ENCODE measurements at regions not wholly inside any gene's neighbourhood (a gene's known extent, or its start where the extent isn't known, plus 50 kb on each side); places are given as distances from the start of the nearest gene placed in this dataset.

DNA sequence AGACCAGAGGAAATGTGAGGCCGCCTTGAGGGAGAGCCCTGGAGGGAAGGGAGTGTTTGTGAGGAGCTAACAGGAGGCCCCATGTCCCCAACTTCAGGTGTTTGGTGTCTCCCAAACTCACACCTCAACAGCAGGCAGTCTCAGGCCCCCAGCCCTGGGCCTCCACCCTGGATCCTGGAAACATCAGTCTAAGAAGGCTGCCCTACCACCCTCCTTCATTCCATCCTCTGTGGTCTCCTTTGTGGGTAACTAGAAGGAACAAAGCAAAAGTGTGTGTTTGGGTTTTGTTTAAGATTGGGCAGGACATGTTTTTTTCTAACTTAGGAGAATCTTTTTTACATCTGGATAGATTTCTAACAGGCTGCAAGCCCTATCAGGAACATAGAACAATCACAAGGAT, 404.3 kb downstream of the BCL11A start:
- no peak for DNase-seq

GRCh38 chr2:60148716-60149115, 404.7 kb downstream of the BCL11A start:
- no peak for DNase-seq

GRCh38 chr2:60140185-60140584, 413.3 kb downstream of the BCL11A start:
- no peak for DNase-seq

DNA sequence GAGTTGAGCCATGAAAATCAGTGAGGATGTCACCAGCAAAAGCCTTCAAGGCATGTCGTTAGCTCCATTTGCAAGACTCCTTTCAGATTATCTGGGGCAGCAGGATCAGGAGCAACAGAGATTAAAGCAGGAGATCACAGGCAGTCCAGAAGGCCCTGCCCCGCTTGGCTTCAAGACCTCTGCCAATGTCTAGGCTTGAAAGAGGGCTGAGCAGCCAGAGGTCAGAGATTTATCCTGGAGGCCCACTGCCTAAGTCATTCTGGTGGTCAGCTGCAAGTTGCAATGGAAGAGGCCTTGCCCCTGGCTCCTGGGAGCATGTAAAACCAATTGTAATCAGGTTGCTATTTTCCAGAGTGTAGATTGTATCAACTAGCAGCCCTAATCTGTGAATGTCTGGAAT, 416.5 kb downstream of the BCL11A start:
- DNase-seq = no peak

GRCh38 chr2:60127191-60127590, 426.3 kb downstream of the BCL11A start:
- DNase-seq = no peak

GRCh38 chr2:60125611-60126426, 427.6 kb downstream of the BCL11A start:
- no peak for DNase-seq

DNA sequence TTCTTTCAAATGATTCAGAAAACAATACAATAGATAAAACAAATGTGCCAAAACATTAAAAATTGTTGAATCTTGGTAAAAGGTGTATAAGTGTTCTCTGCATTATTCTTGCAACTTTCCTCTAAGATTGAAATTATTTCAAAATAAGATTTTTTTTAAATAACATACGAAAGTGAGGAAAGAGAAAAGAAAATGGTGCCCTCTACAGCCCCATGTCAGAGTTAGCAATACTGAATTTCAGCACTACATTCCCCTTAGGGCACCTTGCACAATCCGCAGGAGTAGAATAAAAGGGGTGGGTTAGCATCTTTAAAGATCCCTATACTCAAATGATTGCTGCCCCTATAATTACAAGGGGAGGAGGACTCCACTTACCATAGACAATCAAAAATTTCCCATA, 433.7 kb downstream of the BCL11A start:
- no peak for DNase-seq

DNA sequence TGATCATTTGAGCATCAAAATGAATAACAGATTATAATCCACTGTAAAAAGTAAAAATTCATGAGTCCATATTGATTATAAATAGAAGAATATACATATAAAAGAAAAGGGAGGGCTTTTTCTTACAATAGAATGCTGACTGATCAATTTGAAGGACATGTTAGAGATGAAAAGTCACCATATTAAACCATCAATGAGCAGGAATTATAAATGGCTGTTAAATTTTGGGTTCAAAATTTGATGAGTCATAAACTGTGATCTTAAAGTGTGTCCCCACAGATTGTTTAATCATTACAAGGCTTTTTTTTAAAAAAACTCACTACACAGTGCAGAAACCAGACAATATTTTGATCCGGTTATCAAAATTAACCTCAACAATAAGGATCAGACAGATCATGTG, 434.5 kb downstream of the BCL11A start:
- no peak for DNase-seq

DNA sequence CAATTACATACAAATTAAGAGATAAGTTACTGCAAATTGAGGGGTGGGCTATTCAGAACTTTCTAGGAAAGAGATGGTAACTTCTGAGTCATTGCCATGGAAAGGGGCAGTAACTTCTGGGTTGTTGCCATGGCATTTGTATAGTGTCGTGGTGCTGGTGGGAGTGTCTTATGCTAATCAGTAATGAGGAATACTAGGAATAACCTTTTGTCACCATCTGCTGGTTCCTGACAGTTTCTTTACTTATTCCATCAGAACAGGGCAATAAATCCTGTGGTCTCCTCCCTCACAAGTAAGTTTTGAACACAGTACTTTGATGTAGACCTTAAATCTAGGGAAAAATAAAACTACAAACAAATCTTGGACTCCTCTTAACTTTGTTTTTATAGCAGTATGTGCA, 435.4 kb downstream of the BCL11A start:
- no peak for DNase-seq

DNA sequence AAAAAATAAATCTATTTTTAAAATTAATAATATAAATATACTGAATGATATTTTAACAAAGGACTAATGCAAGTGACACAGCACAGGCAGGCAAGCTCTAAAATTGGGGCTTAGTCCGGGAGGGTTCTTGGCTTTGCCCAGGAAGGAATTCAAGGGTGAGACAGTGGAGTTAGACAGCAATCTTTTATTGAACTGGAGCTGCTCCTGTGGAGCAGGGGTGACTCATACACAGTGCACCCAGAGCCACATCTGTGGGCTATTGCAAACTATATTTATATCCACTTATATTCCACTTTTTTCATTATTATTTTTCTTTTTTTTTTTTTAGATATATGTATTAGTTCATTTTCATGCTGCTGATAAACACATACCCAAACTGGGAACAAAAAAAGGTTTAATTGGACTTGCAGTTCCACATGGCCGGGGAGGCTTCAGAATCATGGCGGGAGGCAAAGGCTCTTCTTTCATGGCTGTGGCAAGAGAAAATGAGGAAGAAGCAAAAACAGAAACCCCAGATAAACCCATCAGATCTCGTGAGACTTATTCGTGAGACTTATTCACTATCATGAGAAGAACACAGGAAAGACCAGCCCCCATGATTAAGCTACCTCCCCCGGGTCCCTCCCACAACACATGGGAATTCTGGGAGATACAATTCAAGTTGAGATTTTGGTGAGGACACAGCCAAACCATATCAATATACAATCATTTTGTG, 437.1 kb downstream of the BCL11A start:
- no peak for DNase-seq

DNA sequence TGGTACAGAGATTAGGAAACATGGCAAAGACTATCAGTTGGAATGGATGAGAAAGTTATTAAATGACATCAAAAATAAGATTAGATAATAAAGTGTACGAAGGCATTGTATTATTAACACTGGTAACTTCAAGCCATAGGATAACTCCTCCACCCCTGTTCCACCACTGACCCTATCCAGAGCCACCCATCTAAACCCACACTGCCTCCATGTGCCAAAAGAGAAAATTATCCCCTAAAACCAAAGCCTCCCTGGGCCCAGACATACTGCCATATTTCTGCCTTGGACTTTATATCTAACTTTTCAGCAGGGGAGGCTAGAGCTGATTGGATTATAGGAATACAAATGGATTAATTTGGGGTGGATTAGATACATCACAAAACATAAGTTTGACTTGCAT, 443.7 kb downstream of the BCL11A start:
- no peak for DNase-seq

DNA sequence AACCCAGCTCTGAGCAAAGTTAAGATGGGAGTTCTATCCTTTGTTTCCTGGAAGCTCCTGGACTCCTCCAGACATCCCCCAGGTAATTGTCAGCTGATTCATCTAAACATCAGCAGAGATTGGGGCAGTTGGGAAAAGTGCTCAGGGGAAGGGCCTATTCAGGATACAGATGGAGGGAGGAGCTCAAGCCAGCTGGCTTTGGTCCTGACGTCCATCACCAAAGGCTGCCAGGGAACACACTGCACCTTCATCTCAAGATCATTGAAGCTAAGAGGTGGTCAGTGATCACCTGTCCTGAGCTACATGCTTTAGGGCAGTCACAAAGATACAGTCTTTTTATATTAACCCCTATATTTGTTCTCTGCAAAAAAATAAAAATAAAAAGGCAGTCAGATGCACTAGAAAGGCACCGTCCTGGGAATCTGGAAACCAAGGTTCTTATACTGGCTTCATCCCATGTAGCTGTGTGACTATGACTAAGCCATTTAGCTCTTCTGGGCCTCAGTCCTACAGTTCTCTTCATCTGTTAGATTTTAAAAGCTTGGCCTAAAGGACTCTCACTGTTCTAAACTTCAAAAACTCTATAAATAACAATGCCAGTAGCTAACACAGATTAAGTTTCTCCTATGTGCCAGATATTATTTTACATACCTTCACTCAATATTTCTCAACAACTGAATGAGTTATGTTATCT, 446.5 kb downstream of the BCL11A start:
- DNase-seq = no peak

- DNase-seq = no peak
These were observed 447.5 kb downstream of the BCL11A start for GRCh38 chr2:60105906-60106305.

DNA sequence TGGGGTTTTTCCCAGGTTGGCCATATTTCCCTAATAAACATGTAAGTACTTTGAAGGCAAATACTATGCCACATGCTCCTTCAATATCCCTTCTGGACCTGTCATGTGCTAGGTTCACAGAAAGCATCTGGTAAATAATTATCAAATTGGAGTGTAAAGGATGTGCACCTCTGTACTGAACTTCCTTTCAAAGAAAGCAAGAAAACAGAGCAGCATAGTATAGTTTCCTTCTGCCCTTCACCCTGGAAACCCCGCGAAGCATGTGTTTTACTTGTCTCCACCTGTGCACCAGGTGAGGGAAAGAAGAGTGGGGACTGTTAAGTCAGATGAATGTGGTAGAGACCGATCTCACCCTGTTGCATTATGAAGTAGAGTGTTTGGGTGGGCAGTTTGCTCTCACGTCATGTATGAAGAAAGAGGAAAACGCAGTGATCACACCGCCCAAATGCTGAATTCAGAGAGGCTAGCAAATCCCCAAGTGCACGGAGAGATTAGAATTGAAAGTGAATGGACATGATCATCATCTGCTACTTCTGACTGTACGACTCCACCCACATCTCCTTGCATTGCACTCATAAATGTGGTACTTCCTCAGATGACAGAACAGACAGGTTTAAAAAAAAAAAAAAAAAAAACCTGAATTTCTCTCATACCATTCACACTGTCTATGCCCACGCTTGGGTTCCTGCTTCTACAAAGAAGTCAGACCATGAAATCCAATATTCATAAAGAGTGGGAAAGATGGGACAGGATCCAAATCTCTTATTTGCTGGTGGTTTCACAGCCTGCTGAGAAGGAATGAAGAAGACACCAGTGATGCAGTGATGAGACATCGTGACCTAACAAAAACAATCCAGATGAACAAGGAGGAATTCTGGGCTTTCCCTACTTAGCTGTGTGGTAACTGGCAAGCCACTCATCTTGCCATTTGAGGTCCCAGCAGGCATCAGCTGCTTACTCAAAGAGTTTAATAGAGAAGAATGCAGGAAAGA, 448.6 kb downstream of the BCL11A start:
- DNase-seq = peak; percentile 1

- DNase-seq = peak; percentile 1
These were observed 453.4 kb downstream of the BCL11A start for GRCh38 chr2:60100034-60100433.

- no peak for DNase-seq
These were observed 454.5 kb downstream of the BCL11A start for GRCh38 chr2:60098996-60099395.

DNA sequence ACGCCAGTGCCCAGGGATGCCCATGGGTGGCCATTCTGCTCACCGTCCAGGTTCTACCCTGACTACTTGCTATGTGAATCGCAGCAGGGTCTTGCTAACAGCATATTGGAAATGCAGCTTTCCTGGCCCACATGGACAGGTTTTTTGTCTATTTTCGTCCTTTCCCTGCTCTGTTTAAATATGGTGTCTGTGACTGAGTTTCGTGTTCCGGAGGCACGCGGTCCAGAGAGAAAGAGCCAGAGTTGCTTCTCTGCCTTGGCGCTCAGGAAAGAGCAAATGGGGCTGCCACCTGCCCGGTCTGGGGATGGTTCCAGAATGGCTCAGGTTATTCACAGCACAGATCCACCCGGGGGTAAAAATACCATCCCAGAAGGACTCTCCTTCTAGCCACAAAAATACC, 456.2 kb downstream of the BCL11A start:
- no peak for DNase-seq

- no peak for DNase-seq
These were observed 456.9 kb downstream of the BCL11A start for GRCh38 chr2:60096556-60096955.

DNA sequence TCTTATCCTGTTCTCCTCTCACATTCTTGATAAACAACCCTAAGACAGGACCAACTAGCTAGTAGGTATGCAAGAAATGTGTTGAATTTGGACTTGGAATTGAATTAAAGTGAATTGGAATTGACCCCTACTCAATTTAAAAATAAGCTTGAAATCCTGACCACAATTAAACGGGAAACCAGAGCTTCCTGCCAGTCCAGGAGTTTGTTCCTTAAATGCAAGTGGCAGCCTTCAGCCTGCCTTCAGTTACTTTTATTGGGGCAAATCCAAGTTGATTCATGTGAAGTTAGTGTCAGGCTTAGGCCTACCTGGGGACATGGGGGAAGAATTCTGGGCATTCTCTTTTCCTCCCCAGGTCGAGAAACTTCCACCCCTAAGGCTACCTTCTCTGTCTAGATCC, 457.6 kb downstream of the BCL11A start:
- no peak for DNase-seq

DNA sequence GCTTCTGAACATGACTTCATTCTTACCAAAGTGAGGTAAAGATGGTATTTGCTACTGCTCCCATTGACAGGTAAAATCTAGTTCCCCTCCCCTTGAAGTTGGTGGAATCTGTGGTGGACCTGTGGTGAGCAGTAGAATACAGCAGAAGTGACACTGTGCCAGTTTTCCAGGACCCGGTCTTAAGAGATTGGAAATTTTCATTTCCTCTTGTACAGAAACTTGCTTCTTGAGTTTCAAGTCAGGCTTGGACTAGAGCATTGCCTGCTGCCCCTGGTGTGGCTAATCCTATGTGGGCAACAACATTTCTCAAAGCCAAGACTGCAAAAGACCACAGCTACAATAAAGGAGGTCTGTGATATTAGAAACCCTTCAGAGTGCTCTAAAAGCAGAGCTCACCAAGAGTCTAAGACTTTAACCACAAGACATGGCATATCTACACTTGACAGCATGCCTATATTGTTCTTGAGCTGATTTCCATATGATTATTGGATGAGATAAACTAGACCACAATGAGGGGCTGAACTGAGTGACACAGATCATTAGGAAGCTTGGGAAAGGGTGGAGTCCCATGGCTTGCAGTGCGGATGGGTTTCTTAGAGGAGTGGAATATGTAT, 458.1 kb downstream of the BCL11A start:
- DNase-seq = no peak

GRCh38 chr2:60094450-60094929, 459.0 kb downstream of the BCL11A start:
- no peak for DNase-seq

DNA sequence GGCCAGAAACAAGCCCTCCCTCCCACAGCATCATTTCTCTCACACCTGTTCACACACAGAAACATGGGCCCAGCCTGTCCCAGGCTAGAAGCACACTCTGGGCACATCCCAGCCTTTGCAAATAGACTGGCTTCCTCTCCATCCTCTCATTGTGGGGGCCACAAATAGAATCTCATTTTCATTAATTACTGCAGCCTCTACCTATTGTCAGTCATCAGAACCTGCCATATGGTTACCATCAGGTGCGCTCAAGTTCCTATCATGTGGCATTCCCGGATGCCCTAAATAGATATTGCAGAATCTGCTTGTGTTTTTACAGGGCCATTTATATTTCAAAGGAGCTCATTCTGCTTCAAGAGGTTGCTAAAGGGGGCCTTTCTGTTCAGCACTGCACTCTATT, 460.7 kb downstream of the BCL11A start:
- DNase-seq = no peak
